Stimulated activated CD4-positive, alpha-beta T cell treated with anti-CD3 and anti-CD28 coated beads, Interleukin-1b, Interleukin-23, amount 100 ng/mL, for 4 hours (primary cell): ENCODE measurements at regions not wholly inside any gene's neighbourhood (a gene's known extent, or its start where the extent isn't known, plus 50 kb on each side); places are given as distances from the start of the nearest gene placed in this dataset.
"Not testable (repeated sequence)": the region's sequence is repeated elsewhere in the genome, so short reads cannot be mapped to it uniquely, and the experiment has no call there.

Source experiments
- DNase-seq, 2 donors: peaks; one replicate each; pipeline ENCODE4 v3.0.0-alpha.2; 2020; ENCODE audit warnings: low read depth in 2 of 2

GRCh38 chr5:155768332-155768731 lies 558.6 kb upstream of the SGCD start:
- DNase-seq = no peak

GRCh38 chr5:155772009-155772662 lies 554.8 kb upstream of the SGCD start:
- no peak for DNase-seq

- no peak for DNase-seq
Measured at GRCh38 chr5:155773680-155774079, 553.3 kb upstream of the SGCD start.

- DNase-seq = no peak
Measured at GRCh38 chr5:155780260-155780659, 546.7 kb upstream of the SGCD start.

GRCh38 chr5:155783246-155783645 lies 543.7 kb upstream of the SGCD start:
- no peak for DNase-seq

GRCh38 chr5:155783791-155784190 lies 543.2 kb upstream of the SGCD start:
- DNase-seq = no peak

GRCh38 chr5:155786108-155786507 lies 540.9 kb upstream of the SGCD start:
- no peak for DNase-seq

- no peak for DNase-seq
Measured at GRCh38 chr5:155792873-155793272, 534.1 kb upstream of the SGCD start.

GRCh38 chr5:155794795-155795194 lies 532.2 kb upstream of the SGCD start:
- no peak for DNase-seq

GRCh38 chr5:155799308-155799707 lies 527.7 kb upstream of the SGCD start:
- no peak for DNase-seq

- no peak for DNase-seq
Measured at GRCh38 chr5:155807884-155808576, 518.9 kb upstream of the SGCD start.

- DNase-seq = no peak
Measured at GRCh38 chr5:155815248-155815647, 511.7 kb upstream of the SGCD start.

GRCh38 chr5:155822177-155822576 lies 504.8 kb upstream of the SGCD start:
- no peak for DNase-seq

GRCh38 chr5:155826611-155827507 lies 500.1 kb upstream of the SGCD start:
- DNase-seq = no peak

GRCh38 chr5:155827508-155827815 lies 499.5 kb upstream of the SGCD start:
- not testable (repeated sequence) for DNase-seq

GRCh38 chr5:155827949-155828348 lies 499.0 kb upstream of the SGCD start:
- DNase-seq = no peak

- no peak for DNase-seq
Measured at GRCh38 chr5:155831491-155831890, 495.5 kb upstream of the SGCD start.

- no peak for DNase-seq
Measured at GRCh38 chr5:155833287-155833686, 493.7 kb upstream of the SGCD start.

GRCh38 chr5:155834271-155834975 lies 492.5 kb upstream of the SGCD start:
- no peak for DNase-seq

GRCh38 chr5:155836089-155836803 lies 490.7 kb upstream of the SGCD start:
- DNase-seq = no peak

GRCh38 chr5:155838394-155838793 lies 488.6 kb upstream of the SGCD start:
- DNase-seq = no peak
